ENCODE measurements at regions not wholly inside any gene's neighbourhood (a gene's known extent, or its start where the extent isn't known, plus 50 kb on each side); places are given as distances from the start of the nearest gene placed in this dataset.

- TF ChIP-seq, protein P1, sequence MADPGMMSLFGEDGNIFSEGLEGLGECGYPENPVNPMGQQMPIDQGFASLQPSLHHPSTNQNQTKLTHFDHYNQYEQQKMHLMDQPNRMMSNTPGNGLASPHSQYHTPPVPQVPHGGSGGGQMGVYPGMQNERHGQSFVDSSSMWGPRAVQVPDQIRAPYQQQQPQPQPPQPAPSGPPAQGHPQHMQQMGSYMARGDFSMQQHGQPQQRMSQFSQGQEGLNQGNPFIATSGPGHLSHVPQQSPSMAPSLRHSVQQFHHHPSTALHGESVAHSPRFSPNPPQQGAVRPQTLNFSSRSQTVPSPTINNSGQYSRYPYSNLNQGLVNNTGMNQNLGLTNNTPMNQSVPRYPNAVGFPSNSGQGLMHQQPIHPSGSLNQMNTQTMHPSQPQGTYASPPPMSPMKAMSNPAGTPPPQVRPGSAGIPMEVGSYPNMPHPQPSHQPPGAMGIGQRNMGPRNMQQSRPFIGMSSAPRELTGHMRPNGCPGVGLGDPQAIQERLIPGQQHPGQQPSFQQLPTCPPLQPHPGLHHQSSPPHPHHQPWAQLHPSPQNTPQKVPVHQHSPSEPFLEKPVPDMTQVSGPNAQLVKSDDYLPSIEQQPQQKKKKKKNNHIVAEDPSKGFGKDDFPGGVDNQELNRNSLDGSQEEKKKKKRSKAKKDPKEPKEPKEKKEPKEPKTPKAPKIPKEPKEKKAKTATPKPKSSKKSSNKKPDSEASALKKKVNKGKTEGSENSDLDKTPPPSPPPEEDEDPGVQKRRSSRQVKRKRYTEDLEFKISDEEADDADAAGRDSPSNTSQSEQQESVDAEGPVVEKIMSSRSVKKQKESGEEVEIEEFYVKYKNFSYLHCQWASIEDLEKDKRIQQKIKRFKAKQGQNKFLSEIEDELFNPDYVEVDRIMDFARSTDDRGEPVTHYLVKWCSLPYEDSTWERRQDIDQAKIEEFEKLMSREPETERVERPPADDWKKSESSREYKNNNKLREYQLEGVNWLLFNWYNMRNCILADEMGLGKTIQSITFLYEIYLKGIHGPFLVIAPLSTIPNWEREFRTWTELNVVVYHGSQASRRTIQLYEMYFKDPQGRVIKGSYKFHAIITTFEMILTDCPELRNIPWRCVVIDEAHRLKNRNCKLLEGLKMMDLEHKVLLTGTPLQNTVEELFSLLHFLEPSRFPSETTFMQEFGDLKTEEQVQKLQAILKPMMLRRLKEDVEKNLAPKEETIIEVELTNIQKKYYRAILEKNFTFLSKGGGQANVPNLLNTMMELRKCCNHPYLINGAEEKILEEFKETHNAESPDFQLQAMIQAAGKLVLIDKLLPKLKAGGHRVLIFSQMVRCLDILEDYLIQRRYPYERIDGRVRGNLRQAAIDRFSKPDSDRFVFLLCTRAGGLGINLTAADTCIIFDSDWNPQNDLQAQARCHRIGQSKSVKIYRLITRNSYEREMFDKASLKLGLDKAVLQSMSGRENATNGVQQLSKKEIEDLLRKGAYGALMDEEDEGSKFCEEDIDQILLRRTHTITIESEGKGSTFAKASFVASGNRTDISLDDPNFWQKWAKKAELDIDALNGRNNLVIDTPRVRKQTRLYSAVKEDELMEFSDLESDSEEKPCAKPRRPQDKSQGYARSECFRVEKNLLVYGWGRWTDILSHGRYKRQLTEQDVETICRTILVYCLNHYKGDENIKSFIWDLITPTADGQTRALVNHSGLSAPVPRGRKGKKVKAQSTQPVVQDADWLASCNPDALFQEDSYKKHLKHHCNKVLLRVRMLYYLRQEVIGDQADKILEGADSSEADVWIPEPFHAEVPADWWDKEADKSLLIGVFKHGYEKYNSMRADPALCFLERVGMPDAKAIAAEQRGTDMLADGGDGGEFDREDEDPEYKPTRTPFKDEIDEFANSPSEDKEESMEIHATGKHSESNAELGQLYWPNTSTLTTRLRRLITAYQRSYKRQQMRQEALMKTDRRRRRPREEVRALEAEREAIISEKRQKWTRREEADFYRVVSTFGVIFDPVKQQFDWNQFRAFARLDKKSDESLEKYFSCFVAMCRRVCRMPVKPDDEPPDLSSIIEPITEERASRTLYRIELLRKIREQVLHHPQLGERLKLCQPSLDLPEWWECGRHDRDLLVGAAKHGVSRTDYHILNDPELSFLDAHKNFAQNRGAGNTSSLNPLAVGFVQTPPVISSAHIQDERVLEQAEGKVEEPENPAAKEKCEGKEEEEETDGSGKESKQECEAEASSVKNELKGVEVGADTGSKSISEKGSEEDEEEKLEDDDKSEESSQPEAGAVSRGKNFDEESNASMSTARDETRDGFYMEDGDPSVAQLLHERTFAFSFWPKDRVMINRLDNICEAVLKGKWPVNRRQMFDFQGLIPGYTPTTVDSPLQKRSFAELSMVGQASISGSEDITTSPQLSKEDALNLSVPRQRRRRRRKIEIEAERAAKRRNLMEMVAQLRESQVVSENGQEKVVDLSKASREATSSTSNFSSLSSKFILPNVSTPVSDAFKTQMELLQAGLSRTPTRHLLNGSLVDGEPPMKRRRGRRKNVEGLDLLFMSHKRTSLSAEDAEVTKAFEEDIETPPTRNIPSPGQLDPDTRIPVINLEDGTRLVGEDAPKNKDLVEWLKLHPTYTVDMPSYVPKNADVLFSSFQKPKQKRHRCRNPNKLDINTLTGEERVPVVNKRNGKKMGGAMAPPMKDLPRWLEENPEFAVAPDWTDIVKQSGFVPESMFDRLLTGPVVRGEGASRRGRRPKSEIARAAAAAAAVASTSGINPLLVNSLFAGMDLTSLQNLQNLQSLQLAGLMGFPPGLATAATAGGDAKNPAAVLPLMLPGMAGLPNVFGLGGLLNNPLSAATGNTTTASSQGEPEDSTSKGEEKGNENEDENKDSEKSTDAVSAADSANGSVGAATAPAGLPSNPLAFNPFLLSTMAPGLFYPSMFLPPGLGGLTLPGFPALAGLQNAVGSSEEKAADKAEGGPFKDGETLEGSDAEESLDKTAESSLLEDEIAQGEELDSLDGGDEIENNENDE (IDR thresholded peaks at IDR 0.05; ENCODE audit: insufficient replicate concordance, low read length), result no peak
- TF ChIP-seq ASH2L (IDR thresholded peaks at IDR 0.05; ENCODE audit: low read length) (no peak), ATF3 (IDR thresholded peaks at IDR 0.05; ENCODE audit: insufficient read depth, low read depth, low read length) (no peak), TBP (IDR thresholded peaks at IDR 0.05; ENCODE audit: low read depth, low read length) (no peak), CBX8 (IDR thresholded peaks at IDR 0.05; ENCODE audit: borderline replicate concordance, low read depth, low read length) (no peak), KDM4A (IDR thresholded peaks at IDR 0.05; ENCODE audit: low read depth, low read length, severe bottlenecking) (no peak), TCF12 (IDR thresholded peaks at IDR 0.05; ENCODE audit: low read depth, low read length) (no peak), ZNF274 (IDR thresholded peaks at IDR 0.05; ENCODE audit: borderline replicate concordance, extremely low read depth, low read length) (no peak)
- TF ChIP-seq, protein P2, sequence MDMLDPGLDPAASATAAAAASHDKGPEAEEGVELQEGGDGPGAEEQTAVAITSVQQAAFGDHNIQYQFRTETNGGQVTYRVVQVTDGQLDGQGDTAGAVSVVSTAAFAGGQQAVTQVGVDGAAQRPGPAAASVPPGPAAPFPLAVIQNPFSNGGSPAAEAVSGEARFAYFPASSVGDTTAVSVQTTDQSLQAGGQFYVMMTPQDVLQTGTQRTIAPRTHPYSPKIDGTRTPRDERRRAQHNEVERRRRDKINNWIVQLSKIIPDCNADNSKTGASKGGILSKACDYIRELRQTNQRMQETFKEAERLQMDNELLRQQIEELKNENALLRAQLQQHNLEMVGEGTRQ (IDR thresholded peaks at IDR 0.05; ENCODE audit: low read length), result no peak
- TF ChIP-seq, protein P3, sequence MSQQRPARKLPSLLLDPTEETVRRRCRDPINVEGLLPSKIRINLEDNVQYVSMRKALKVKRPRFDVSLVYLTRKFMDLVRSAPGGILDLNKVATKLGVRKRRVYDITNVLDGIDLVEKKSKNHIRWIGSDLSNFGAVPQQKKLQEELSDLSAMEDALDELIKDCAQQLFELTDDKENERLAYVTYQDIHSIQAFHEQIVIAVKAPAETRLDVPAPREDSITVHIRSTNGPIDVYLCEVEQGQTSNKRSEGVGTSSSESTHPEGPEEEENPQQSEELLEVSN (IDR thresholded peaks at IDR 0.05), result no peak
Observed at GRCh38 chr5:135651156-135651555, 72.4 kb upstream of the CXCL14 start (continued).

All from H1 (cell line).